ENCODE measurements at regions not wholly inside any gene's neighbourhood (a gene's known extent, or its start where the extent isn't known, plus 50 kb on each side); places are given as distances from the start of the nearest gene placed in this dataset.

GRCh38 chr4:175087145-175087544 lies 169.0 kb downstream of the ADAM29 start:
- TF ChIP-seq ISL1 (CRISPR knock-in tag; IDR thresholded peaks at IDR 0.05) (no peak), RARB (CRISPR knock-in tag; IDR thresholded peaks at IDR 0.05) (no peak), ZNF70 (CRISPR knock-in tag; IDR thresholded peaks at IDR 0.05) (no peak), ZFP3 (CRISPR knock-in tag; IDR thresholded peaks at IDR 0.05) (no peak), TOX (CRISPR knock-in tag; IDR thresholded peaks at IDR 0.05; ENCODE audit: borderline replicate concordance) (no peak), TSHZ2 (CRISPR knock-in tag; IDR thresholded peaks at IDR 0.05) (no peak), TCF4 (CRISPR knock-in tag; IDR thresholded peaks at IDR 0.05; ENCODE audit: borderline replicate concordance) (no peak), CSDC2 (CRISPR knock-in tag; IDR thresholded peaks at IDR 0.05) (no peak)
- TF ChIP-seq, protein P1, sequence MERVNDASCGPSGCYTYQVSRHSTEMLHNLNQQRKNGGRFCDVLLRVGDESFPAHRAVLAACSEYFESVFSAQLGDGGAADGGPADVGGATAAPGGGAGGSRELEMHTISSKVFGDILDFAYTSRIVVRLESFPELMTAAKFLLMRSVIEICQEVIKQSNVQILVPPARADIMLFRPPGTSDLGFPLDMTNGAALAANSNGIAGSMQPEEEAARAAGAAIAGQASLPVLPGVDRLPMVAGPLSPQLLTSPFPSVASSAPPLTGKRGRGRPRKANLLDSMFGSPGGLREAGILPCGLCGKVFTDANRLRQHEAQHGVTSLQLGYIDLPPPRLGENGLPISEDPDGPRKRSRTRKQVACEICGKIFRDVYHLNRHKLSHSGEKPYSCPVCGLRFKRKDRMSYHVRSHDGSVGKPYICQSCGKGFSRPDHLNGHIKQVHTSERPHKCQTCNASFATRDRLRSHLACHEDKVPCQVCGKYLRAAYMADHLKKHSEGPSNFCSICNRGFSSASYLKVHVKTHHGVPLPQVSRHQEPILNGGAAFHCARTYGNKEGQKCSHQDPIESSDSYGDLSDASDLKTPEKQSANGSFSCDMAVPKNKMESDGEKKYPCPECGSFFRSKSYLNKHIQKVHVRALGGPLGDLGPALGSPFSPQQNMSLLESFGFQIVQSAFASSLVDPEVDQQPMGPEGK (CRISPR knock-in tag; IDR thresholded peaks at IDR 0.05; ENCODE audit: borderline replicate concordance): no peak
